Activated naive CD8-positive, alpha-beta T cell treated with anti-CD3 and anti-CD28 coated beads, Interleukin-2, amount 10 ng/mL, durations not matched to agents 7 days and 5 days (primary cell): ENCODE measurements at regions not wholly inside any gene's neighbourhood (a gene's known extent, or its start where the extent isn't known, plus 50 kb on each side); places are given as distances from the start of the nearest gene placed in this dataset.
"Not testable (repeated sequence)": the region's sequence is repeated elsewhere in the genome, so short reads cannot be mapped to it uniquely, and the experiment has no call there.

Experiments used
- ATAC-seq: fragments of 150-1000 bp; cut with Tn5 transposase; one replicate; pipeline ENCODE4 v1.10.0; 2021; ENCODE audit warnings: low read depth, moderate library complexity
- POLR2A ChIA-PET: fragments of 350-600 bp; sonication (Branson Sonifier 250); formaldehyde crosslinking; loops from one replicate; lab custom pipeline; 2021; ENCODE audit warnings: antibody characterized with exemption; lab: Charles Lee
- DNase-seq: peaks from one replicate; pipeline ENCODE4 v3.0.0; 2021
- H3K27ac Mint-ChIP-seq: one replicate; pipeline ENCODE4 v1.8.0; 2022; ENCODE audit warnings: mild to moderate bottlenecking, mixed read lengths
- H3K27me3 Mint-ChIP-seq: one replicate; pipeline ENCODE4 v1.8.0; 2022; ENCODE audit warnings: mild to moderate bottlenecking, moderate library complexity, mixed read lengths
- H3K36me3 Mint-ChIP-seq: one replicate; pipeline ENCODE4 v1.8.0; 2021; ENCODE audit warnings: mild to moderate bottlenecking, mixed read lengths
- H3K4me1 Mint-ChIP-seq: one replicate; pipeline ENCODE4 v1.8.0; 2021; ENCODE audit warnings: mixed read lengths
- H3K4me3 Mint-ChIP-seq: one replicate; pipeline ENCODE4 v1.8.0; 2022; ENCODE audit warnings: mild to moderate bottlenecking, moderate library complexity, mixed read lengths
- H3K9me3 Mint-ChIP-seq: one replicate; pipeline ENCODE4 v1.8.0; 2021; ENCODE audit warnings: mixed read lengths

DNA sequence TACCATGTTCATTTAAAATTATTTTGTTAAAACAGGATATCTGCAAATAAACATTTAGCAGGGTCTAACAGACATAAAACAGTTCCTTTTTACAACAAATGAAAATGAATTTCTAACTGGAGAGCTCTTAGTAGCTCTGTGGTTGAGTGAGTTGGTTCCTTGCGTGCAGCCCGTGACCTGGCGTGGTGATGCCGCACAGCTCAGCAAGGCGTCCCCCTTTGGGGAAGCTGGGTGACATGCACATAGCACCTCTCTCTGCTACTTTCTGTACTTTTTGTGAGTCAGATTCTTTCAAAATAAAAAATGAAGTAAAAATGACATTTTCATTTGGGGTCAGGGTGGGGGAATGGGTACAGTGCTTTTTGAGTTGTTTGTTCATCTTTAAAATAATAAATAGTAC is 73.3 kb upstream of the CRYM start:
- H3K4me1 Mint-ChIP-seq, ATAC-seq, POLR2A ChIA-PET, H3K27ac Mint-ChIP-seq, DNase-seq, H3K27me3 Mint-ChIP-seq, H3K4me3 Mint-ChIP-seq, H3K9me3 Mint-ChIP-seq, H3K36me3 Mint-ChIP-seq: not testable (repeated sequence)

DNA sequence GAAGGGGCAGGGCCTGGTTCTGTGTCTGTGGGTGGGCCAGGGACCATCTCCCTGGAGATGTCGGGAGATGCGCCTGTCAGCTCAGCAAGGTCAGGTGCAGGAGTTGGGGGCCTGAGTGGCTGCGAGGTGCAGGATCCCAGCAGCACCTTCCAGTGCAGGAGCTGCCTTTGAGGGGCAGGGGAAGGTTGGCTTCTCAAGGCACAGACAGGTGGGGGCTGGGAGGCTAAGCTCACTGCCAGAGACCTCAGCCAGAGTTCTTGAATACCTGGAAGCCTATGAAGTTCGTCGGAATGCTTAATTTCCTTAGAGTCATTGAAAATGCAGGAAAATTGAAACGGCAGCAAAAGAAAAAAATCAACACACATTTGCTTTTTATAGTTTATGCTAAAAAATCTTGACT is 72.8 kb upstream of the CRYM start:
- H3K9me3 Mint-ChIP-seq, POLR2A ChIA-PET, H3K27ac Mint-ChIP-seq, H3K27me3 Mint-ChIP-seq, ATAC-seq, DNase-seq, H3K4me3 Mint-ChIP-seq, H3K4me1 Mint-ChIP-seq, H3K36me3 Mint-ChIP-seq: not testable (repeated sequence)

DNA sequence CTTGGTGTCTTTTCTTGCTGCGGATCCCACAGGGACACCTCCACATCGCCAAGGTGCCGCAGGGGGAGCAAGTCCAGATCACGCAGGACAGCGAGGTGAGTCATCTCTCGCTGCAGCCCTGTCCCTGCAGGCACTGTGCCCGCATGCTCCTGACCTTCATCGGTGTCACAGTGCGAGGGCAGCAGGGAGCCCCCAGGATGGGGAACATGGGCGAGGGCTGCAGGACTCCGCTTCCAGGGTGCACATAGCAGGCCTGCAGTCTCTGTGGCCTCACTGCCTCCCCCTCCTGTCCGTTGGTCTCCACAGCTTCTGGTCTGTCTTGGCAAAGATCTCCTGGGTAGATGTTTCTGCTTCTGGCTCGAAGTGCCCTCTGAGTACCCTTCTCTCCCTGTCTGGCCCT is 71.2 kb upstream of the CRYM start:
- ATAC-seq, H3K4me3 Mint-ChIP-seq, H3K9me3 Mint-ChIP-seq, H3K4me1 Mint-ChIP-seq, H3K36me3 Mint-ChIP-seq, DNase-seq, H3K27me3 Mint-ChIP-seq, POLR2A ChIA-PET, H3K27ac Mint-ChIP-seq: not testable (repeated sequence)

DNA sequence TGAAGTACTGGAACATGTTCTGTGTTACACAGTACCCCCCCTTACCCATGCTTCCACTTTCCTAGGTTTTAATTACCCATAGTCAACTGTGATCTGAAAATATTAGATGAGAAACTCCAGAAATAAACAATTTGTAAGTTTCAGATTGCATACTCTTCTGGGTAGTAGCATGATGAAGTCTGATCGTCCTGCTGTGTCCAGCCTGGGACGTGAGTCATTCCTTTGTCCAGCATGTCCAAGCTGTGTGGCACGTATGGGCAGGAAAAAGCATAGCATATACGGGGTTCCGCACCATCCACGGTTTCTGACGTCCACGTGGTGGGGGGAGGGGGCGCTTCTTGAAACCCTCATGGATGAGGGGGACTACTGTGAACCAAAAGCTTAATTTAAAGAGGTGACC is 70.7 kb upstream of the CRYM start:
- H3K4me1 Mint-ChIP-seq, DNase-seq, H3K9me3 Mint-ChIP-seq, POLR2A ChIA-PET, H3K36me3 Mint-ChIP-seq, ATAC-seq, H3K27me3 Mint-ChIP-seq, H3K4me3 Mint-ChIP-seq, H3K27ac Mint-ChIP-seq: not testable (repeated sequence)

DNA sequence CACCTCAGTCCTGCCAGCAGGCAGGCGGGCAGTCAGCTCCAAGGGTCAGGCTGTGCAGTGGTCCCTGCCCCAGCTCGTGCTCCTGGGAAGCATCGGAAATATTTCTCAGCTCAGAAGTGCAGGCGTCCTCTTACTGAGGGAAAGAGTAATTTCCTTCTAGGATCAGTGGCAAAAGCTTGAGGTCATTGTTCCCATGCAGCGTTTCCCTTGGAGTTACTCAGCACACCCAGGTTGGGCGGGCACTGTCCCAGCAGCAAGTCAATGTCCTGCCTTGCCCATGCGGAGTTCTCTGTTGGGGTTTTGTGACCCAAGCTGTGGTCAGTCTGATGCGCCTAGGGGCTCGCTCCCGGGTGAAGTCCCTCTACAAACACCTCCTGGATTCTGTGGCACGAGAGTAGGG is 69.4 kb upstream of the CRYM start:
- H3K27ac Mint-ChIP-seq, H3K27me3 Mint-ChIP-seq, H3K36me3 Mint-ChIP-seq, H3K9me3 Mint-ChIP-seq, DNase-seq, H3K4me3 Mint-ChIP-seq, ATAC-seq, POLR2A ChIA-PET, H3K4me1 Mint-ChIP-seq: not testable (repeated sequence)

DNA sequence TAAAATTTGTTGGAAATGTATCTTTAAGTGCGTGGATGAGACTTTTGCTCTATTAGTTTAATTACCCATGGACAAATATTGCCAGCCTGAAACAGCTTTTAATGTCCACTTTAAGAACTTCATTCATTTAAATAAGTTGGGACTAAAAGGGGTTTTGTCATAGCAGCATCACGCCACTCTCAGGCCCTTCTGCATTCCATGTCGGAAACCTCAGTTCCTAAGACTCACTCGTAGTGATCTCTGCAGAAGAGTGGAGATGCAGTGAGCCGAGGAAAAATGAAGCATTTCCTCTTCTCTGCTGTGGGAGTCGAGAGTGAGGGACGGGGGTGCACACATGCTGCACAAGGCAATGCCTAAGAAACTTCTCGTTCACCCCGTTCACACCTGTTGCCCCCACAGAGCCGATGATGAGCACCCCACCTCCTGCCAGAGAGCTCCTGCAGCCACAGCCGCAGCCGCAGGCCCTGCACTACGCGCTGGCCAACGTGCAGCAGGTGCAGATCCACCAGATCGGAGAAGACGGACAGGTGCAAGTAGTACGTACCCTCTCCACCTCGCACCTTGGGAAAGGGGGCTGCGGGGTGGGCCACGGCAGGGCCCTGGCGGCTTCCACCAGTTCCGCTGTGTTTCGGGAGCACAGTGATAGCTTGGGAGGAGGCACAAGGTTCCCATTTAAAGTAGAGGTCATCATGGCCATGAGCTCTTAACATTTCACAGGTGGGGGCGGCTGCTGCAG is 68.8 kb upstream of the CRYM start:
- DNase-seq, H3K9me3 Mint-ChIP-seq, H3K27me3 Mint-ChIP-seq, H3K27ac Mint-ChIP-seq, H3K4me3 Mint-ChIP-seq, H3K4me1 Mint-ChIP-seq, ATAC-seq, H3K36me3 Mint-ChIP-seq, POLR2A ChIA-PET: not testable (repeated sequence)

DNA sequence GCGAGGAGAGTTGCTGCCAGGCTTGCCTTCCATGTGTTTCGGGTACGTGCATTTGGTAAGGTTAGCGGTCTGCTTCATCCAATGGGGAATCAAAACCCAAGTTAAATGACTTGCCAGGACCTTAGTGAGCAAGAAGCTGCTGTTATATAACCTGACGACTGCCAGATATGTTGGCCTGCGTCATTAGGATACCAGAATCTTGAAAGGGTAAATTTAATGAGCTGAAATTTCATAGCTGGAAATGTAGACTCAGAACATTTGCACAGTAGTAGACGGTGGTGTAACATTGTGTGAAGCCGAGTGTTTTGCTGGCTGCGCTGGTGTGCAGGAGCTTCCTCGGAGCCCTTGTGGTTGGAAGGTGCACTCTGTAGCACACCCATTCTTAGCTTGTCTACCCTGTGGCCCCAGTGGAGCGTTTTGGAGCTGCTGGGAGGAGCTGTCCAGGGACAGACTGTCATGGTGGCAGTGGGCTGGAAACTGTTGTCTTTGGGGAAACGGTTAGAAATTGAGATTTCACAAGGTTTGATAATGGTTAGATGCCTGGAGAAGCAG is 66.3 kb upstream of the CRYM start:
- H3K27ac Mint-ChIP-seq, DNase-seq, H3K4me3 Mint-ChIP-seq, H3K27me3 Mint-ChIP-seq, POLR2A ChIA-PET, H3K4me1 Mint-ChIP-seq, ATAC-seq, H3K36me3 Mint-ChIP-seq, H3K9me3 Mint-ChIP-seq: not testable (repeated sequence)

DNA sequence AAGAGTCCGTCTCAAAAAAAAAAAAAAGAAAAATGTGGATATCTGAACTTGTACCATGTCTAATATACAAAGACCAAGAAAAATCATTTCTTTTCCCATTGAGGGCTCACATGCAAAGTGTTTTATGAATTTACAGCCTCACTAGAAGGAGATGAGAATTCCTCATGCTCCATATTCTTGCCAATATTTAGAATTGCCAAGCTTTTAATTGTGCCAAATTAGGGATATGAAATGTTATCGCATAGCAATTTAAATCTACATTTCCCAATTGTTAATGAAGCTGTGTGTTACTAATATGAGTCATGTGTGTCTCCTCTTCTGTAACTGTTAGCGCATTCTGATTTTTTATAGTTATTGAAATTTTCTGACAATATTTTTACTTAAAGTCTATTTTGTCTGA is 63.0 kb upstream of the CRYM start:
- ATAC-seq, result no peak
- POLR2A ChIA-PET, result no interaction called here
- Mint-ChIP-seq H3K9me3 (no peaks in the 10 kb centered on the region), H3K27me3 (peaks cover 17% of the 10 kb centered on the region), H3K4me3 (no peak overlapping the region), H3K4me1 (no peaks in the 10 kb centered on the region), H3K36me3 (no peaks in the 10 kb centered on the region), H3K27ac (no peak overlapping the region)
- DNase-seq, result no peak

DNA sequence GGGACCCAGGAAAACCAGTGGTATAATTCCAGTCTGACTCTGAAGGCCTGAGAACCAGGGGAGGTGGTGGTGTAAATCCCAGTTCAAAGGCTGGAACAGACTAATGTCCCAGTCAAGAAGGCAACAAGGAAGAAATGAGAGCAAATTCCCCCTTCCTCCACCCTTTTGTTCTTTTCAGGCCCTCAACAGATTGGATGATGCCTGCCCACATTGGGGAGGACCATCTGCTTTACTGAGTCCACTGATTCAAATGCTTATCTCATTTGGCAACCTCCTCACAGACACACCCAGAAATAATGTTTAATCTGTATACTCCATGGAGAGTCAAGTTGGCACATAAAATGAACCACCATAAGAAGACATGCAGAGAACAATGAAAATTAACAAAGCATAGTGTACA is 61.9 kb upstream of the CRYM start:
- Mint-ChIP-seq H3K4me1 (no peaks in the 10 kb centered on the region), H3K4me3 (no peak overlapping the region), H3K36me3 (no peaks in the 10 kb centered on the region), H3K9me3 (peaks cover under 1% of the 10 kb centered on the region), H3K27ac (no peak overlapping the region), H3K27me3 (peaks cover 20% of the 10 kb centered on the region)
- DNase-seq (no peak), ATAC-seq (no peak)
- POLR2A ChIA-PET, result no interaction called here

DNA sequence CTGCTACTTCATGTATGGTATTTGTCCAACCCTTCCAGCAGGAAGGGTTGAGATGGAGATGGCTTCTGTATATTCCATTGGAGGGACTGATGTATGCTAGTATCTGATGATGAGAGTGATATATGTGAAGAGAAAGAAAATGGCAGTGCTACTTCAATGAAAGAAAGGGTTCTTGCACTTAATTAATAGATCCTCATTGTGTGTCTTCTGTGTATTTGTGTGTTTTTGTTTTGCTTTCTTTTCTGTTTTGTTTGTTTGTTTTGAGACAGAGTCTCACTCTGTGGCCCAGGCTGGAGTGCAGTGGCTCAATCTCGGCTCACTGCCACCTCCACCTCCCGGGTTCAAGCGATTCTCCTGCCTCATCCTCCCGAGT is 61.2 kb upstream of the CRYM start:
- Mint-ChIP-seq H3K9me3 (peaks cover 3% of the 10 kb centered on the region), H3K4me3 (no peak overlapping the region), H3K4me1 (no peaks in the 10 kb centered on the region), H3K27me3 (peaks cover 22% of the 10 kb centered on the region), H3K27ac (no peak overlapping the region), H3K36me3 (no peaks in the 10 kb centered on the region)
- DNase-seq (no peak), ATAC-seq (no peak)
- POLR2A ChIA-PET, result no interaction called here

DNA sequence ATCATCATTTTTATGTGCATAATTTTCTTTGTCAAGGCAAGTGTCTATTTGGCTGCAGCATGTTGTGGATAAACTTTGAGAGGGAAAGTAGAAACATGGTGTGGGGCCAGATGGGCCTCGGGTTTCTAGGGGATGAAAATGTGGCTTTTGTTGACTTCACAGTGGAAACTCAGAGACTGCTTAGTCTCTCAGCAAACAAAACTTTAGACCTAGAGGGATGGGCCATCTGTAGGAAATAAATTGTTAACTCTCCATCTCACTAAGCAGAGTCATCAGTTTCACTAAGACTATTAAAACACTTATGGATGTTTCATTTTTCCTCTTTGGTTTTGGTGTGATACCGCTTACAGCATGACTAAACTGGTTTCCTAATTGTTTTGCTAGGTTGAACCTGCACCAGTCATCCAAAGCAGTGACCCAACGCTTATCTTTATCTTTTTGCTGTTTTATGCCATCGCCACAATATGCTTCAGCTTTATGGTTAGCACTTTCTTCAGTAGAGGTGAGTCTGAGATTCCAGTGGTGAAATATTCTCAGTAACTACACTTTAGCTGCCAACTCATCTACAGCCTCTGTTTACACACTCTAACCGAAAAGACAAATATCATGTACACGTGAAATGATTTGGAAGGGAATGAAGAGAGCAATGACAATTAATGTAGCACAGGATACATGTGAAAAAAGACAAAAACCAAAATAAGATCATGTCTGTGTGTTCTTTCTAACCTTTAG is 60.6 kb upstream of the CRYM start:
- Mint-ChIP-seq H3K4me3 (no peak overlapping the region), H3K27ac (no peak overlapping the region), H3K4me1 (no peaks in the 10 kb centered on the region), H3K36me3 (no peaks in the 10 kb centered on the region), H3K9me3 (peaks cover 3% of the 10 kb centered on the region), H3K27me3 (peaks cover 24% of the 10 kb centered on the region)
- ATAC-seq, result no peak
- POLR2A ChIA-PET, result no interaction called here
- DNase-seq, result no peak

DNA sequence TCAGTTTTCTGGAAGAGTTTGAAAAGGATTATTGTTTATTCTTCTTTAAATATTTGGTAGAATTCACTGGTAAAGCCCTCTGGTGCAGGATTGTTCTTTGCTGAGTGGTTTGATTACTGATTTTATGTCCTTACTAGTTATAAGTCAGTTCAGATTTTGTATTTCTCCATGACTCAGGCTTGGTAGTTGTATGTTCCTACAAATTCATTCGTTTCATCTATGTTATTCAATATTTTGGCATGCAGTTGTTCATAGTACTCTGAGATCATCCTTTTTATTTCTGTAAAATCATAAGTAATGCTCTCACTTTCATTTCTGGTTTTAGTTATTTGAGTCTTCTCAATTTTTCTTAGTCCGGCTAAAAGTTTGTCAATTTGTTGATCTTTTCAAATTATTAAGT is 58.1 kb upstream of the CRYM start:
- DNase-seq, result no peak
- Mint-ChIP-seq H3K27me3 (peaks cover 31% of the 10 kb centered on the region), H3K36me3 (no peaks in the 10 kb centered on the region), H3K27ac (no peak overlapping the region), H3K4me3 (no peak overlapping the region), H3K9me3 (peaks cover 3% of the 10 kb centered on the region), H3K4me1 (no peaks in the 10 kb centered on the region)
- no peak for ATAC-seq
- POLR2A ChIA-PET, result no interaction called here

DNA sequence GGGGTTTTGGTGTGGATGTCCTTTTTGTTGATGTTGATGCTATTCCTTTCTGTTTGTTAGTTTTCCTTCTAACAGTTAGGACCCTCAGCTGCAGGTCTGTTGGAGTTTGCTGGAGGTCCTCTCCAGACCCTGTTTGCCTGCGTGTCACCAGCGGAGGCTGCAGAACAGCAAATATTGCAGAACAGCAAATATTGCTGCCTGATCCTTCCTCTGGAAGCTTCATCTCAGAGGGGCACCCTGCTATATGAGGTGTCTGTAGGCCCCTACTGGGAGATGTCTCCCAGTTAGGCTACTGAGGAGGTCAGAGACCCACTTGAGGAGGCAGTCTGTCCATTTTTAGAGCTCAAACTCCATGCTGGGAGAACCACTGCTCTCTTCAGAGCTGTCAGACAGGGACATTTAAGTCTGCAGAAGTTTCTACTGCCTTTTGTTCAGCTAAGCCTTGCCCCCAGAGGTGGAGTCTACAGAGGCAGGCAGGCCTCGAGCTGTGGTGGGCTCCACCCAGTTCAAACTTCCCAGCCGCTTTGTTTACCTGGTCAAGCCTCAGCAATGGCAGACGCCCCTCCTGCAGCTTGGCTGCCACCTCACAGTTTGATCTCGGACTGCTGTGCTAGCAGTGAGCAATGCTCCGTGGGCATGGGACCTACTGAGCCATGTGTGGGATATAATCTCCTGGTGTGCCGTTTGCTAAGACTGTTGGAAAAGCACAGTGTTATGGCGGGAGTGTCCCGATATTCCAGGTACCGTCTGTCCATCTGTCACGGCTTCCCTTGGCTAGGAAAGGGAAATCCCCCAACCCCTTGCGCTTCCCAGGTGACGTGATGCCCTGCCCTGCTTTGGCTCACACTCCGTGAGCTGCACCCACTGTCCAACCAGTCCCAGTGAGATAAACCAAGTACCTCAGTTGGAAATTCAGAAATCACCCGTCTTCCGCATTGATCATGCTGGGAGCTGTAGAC is 56.4 kb upstream of the CRYM start:
- H3K9me3 Mint-ChIP-seq, H3K4me3 Mint-ChIP-seq, DNase-seq, H3K36me3 Mint-ChIP-seq, ATAC-seq, POLR2A ChIA-PET, H3K4me1 Mint-ChIP-seq: not testable (repeated sequence)
- Mint-ChIP-seq H3K27me3 (peaks cover 37% of the 10 kb centered on the region), H3K27ac (peak overlapping the region; percentile 31)
